CD4-positive, CD25-positive, alpha-beta regulatory T cell (primary cell): ENCODE measurements at regions not wholly inside any gene's neighbourhood (a gene's known extent, or its start where the extent isn't known, plus 50 kb on each side); places are given as distances from the start of the nearest gene placed in this dataset.
"Not testable (repeated sequence)": the region's sequence is repeated elsewhere in the genome, so short reads cannot be mapped to it uniquely, and the experiment has no call there.

Experiments
- ATAC-seq, 2 donors: fragments of 150-1000 bp; cut with Tn5 transposase; one replicate each; pipeline ENCODE4 v1.10.0; 2021; ENCODE audit warnings: low read depth in 2 of 2, moderate number of reproducible peaks in 2 of 2, moderate library complexity in 1 of 2
- DNase-seq, 3 donors: peaks; one replicate each; pipeline versions ENCODE4 v3.0.0 to v3.0.0-alpha.2; 2012 to 2022; ENCODE audit warnings: mixed read lengths in 1 of 3
- H3K27ac ChIP-seq: one replicate; pipeline ENCODE4 v1.7.0; 2013; ENCODE audit warnings: mild to moderate bottlenecking, low read length; ENCODE audit not compliant: insufficient read depth, poor library complexity, severe bottlenecking
- H3K27me3 ChIP-seq: one replicate; pipeline ENCODE4 v1.7.0; 2013; ENCODE audit warnings: low read length; ENCODE audit not compliant: control insufficient read depth, insufficient read depth
- H3K36me3 ChIP-seq: one replicate; pipeline ENCODE4 v1.7.0; 2013; ENCODE audit warnings: mild to moderate bottlenecking, low read length, moderate library complexity; ENCODE audit not compliant: control insufficient read depth, insufficient read depth
- H3K4me1 ChIP-seq: 2 replicates; pipeline ENCODE4 v1.7.0; 2013; ENCODE audit warnings: mild to moderate bottlenecking, low read length; ENCODE audit not compliant: insufficient read depth, control insufficient read depth, poor library complexity, severe bottlenecking
- H3K4me3 ChIP-seq: one replicate; pipeline ENCODE4 v1.7.0; 2013; ENCODE audit warnings: low read depth, mild to moderate bottlenecking, low read length, moderate library complexity
- H3K9me3 ChIP-seq, 2 experiments: 1 replicate in 1 of 2; 2 replicates in 1 of 2; pipeline ENCODE4 v1.7.0; 2013; ENCODE audit warnings: low read length in 2 of 2, mild to moderate bottlenecking in 1 of 2, moderate library complexity in 1 of 2; ENCODE audit not compliant: control insufficient read depth in 2 of 2
- H3K27ac Mint-ChIP-seq, 3 donors: one replicate each; pipeline ENCODE4 v1.8.0; 2020 to 2022; ENCODE audit warnings: mild to moderate bottlenecking in 3 of 3, mixed read lengths in 3 of 3, moderate library complexity in 2 of 3
- H3K27me3 Mint-ChIP-seq: one replicate; pipeline ENCODE4 v1.8.0; 2022; ENCODE audit warnings: mild to moderate bottlenecking, mixed read lengths
- H3K36me3 Mint-ChIP-seq: one replicate; pipeline ENCODE4 v1.8.0; 2020; ENCODE audit warnings: mixed read lengths
- H3K4me1 Mint-ChIP-seq, 4 donors: one replicate each; pipeline ENCODE4 v1.8.0; 2020 to 2022; ENCODE audit warnings: mixed read lengths in 4 of 4, mild to moderate bottlenecking in 1 of 4
- H3K4me3 Mint-ChIP-seq, 4 donors: one replicate each; pipeline ENCODE4 v1.8.0; 2020 to 2022; ENCODE audit warnings: mild to moderate bottlenecking in 4 of 4, mixed read lengths in 4 of 4, moderate library complexity in 3 of 4
- H3K9me3 Mint-ChIP-seq, 7 donors: one replicate each; pipeline ENCODE4 v1.8.0; 2020 to 2022; ENCODE audit warnings: mixed read lengths in 7 of 7, mild to moderate bottlenecking in 3 of 7, moderate library complexity in 2 of 7

DNA sequence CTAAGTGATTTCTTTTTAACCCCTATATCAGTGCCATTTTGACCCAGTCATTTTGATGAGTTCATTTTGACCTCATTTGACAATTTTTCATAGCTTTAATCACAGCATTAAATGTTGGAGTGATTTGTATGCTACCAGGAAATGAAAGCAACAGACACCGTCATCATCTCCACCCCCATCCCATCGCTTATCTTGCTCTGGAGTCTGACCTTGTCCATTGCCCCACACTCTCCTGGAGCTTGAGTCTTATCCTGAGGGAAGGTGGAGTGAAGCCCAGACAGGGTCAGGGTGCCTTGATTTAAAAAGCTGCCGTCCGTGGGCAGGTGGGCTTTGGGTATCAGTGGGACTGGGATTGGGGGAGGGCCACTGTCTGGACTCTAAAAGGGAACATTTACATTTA, 94.7 kb upstream of the JCAD start:
- peaks cover 0 to 9% (median 0%) of the 10 kb centered on the region in 7 donors for H3K9me3 Mint-ChIP-seq
- Histone ChIP-seq H3K4me1 (no peaks in the 10 kb centered on the region), H3K27ac (no peak overlapping the region), H3K27me3 (peaks cover 3% of the 10 kb centered on the region), H3K9me3 (no peaks in the 10 kb centered on the region), H3K36me3 (no peaks in the 10 kb centered on the region), H3K4me3 (no peak overlapping the region)
- ATAC-seq = no peak
- H3K27me3 Mint-ChIP-seq = peaks cover 7% of the 10 kb centered on the region
- H3K4me3 Mint-ChIP-seq = no peak overlapping the region
- no peaks in the 10 kb centered on the region for H3K4me1 Mint-ChIP-seq
- H3K27ac Mint-ChIP-seq = no peak overlapping the region
- no peak for DNase-seq
- H3K36me3 Mint-ChIP-seq = no peaks in the 10 kb centered on the region

DNA sequence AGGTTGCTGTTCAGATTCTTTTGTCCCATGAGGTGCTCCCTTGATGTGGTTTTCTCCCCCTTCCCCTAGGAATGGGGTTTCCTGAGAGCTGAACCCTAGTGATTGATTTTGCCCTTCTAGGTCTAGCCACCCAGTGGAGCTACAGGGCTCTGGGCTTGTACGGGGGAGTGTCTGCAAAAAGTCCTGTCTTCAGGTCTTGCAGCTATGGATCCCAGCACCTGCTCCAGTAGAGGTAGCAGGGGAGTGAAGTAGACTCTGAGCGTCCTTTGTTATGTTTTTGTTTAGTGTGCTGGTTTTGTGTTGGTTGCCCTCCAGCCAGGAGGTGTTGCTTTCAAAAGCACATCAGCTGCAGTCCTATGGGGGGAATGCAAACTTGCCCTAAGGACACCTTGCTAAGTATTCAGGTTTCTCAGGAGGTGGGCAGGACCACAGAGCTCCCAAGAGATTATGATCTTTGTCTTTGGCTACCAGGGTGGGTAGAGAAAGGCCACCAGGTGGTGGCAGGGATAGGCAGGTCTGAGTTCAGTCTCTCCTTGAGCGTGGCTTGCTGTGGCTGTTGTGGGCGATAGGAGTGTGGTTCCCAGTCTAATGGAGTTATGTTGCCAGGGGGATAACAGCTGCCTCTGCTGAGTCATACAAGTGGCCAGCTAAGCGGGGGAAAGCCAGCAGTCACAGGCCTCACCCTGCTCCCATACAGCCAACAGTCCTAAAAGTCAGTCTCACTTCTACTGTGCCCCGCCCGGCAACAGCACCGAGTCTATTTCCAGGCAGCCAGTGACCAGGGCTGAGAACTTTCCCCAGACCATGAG, 92.4 kb upstream of the JCAD start:
- no peaks in the 10 kb centered on the region for H3K36me3 ChIP-seq
- Mint-ChIP-seq H3K27me3 (peaks cover 4% of the 10 kb centered on the region), H3K9me3 (peaks cover 0 to 5% (median 0%) of the 10 kb centered on the region in 7 donors), H3K4me1 (no peaks in the 10 kb centered on the region), H3K27ac (no peak overlapping the region), H3K36me3 (no peaks in the 10 kb centered on the region), H3K4me3 (no peak overlapping the region)
- H3K9me3 ChIP-seq = no peaks in the 10 kb centered on the region
- no peak overlapping the region for H3K27ac ChIP-seq
- no peak for DNase-seq
- no peak for ATAC-seq
- H3K4me1 ChIP-seq = no peaks in the 10 kb centered on the region
- no peaks in the 10 kb centered on the region for H3K27me3 ChIP-seq
- H3K4me3 ChIP-seq = no peak overlapping the region

DNA sequence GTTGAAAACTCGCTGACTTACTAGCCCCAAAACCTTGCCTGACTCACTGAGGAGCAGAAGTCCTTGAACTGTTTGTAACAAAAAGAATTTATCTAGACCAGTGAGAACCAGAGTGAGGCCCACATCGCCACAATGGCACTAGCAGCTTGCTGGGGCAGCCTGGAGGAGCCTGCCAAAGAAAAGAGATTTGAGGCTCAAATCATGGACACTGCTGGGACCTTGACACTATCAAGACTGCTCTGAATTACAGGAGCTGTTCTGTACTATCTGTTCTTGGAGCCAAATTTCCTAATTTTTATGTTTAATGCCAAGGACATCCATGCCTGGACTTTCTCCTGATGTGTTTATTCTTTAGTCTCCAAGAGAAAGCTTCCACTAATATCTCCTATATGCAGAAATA, 82.0 kb upstream of the JCAD start:
- Histone ChIP-seq H3K36me3 (no peaks in the 10 kb centered on the region), H3K4me3 (no peak overlapping the region), H3K4me1 (no peaks in the 10 kb centered on the region), H3K27me3 (no peaks in the 10 kb centered on the region), H3K27ac (no peak overlapping the region), H3K9me3 (no peaks in the 10 kb centered on the region)
- Mint-ChIP-seq H3K36me3 (no peaks in the 10 kb centered on the region), H3K4me1 (no peaks in the 10 kb centered on the region), H3K27me3 (no peaks in the 10 kb centered on the region), H3K9me3 (peaks cover 0 to 7% (median 0%) of the 10 kb centered on the region in 7 donors), H3K27ac (no peak overlapping the region), H3K4me3 (no peak overlapping the region)
- no peak for DNase-seq
- no peak for ATAC-seq

GRCh38 chr10:30134171-30134945, 75.0 kb upstream of the JCAD start:
- no peak overlapping the region for H3K4me3 Mint-ChIP-seq

DNA sequence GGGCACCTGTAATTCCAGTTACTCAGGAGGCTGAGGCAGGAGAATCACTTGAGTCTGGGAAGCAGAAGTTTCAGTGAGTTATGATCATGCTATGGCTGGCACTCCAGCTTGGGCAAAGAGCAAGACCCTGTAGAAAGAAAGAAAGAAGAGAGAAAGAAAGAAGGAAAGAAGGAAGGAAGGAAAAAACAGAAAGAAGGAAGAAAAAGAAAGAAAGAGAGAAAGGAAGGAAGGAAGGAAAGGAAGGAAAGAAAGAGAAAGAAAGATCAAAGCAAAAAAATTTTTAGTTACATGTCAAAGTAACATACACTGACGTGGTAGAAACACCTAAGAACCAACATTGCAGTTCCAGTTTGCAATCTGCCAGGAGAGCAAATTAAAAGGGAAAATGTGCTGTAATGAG, 73.8 kb upstream of the JCAD start:
- H3K4me1 ChIP-seq = no peaks in the 10 kb centered on the region
- H3K9me3 ChIP-seq = no peaks in the 10 kb centered on the region
- no peaks in the 10 kb centered on the region for H3K4me1 Mint-ChIP-seq
- no peak overlapping the region for H3K27ac Mint-ChIP-seq
- DNase-seq (no peak), ATAC-seq (no peak)
- H3K36me3 Mint-ChIP-seq = no peaks in the 10 kb centered on the region
- no peaks in the 10 kb centered on the region for H3K9me3 Mint-ChIP-seq
- no peak overlapping the region for H3K4me3 ChIP-seq
- H3K27me3 Mint-ChIP-seq = peaks cover 4% of the 10 kb centered on the region
- H3K4me3 Mint-ChIP-seq = no peak overlapping the region
- H3K27ac ChIP-seq = no peak overlapping the region
- no peaks in the 10 kb centered on the region for H3K36me3 ChIP-seq
- no peaks in the 10 kb centered on the region for H3K27me3 ChIP-seq

More at GRCh38 chr10:30134171-30134945, 75.0 kb upstream of the JCAD start:
- no peaks in the 10 kb centered on the region for H3K36me3 Mint-ChIP-seq
- H3K4me3 ChIP-seq = no peak overlapping the region
- no peaks in the 10 kb centered on the region for H3K36me3 ChIP-seq
- peak overlapping the region in 1 of 3 donors; percentile 83 for H3K27ac Mint-ChIP-seq
- ATAC-seq (no peak), DNase-seq (no peak)
- no peaks in the 10 kb centered on the region for H3K27me3 Mint-ChIP-seq
- H3K27me3 ChIP-seq = no peaks in the 10 kb centered on the region
- no peaks in the 10 kb centered on the region for H3K4me1 ChIP-seq
- H3K27ac ChIP-seq = no peak overlapping the region
- no peaks in the 10 kb centered on the region for H3K9me3 Mint-ChIP-seq
- no peaks in the 10 kb centered on the region for H3K4me1 Mint-ChIP-seq
- H3K9me3 ChIP-seq = no peaks in the 10 kb centered on the region

GRCh38 chr10:30131369-30131768, 72.0 kb upstream of the JCAD start:
- H3K27me3 Mint-ChIP-seq, H3K9me3 ChIP-seq, H3K27me3 ChIP-seq, H3K4me1 Mint-ChIP-seq, H3K4me3 ChIP-seq, ATAC-seq, DNase-seq, H3K27ac ChIP-seq, H3K4me3 Mint-ChIP-seq, H3K4me1 ChIP-seq, H3K36me3 ChIP-seq, H3K27ac Mint-ChIP-seq, H3K36me3 Mint-ChIP-seq, H3K9me3 Mint-ChIP-seq: not testable (repeated sequence)

DNA sequence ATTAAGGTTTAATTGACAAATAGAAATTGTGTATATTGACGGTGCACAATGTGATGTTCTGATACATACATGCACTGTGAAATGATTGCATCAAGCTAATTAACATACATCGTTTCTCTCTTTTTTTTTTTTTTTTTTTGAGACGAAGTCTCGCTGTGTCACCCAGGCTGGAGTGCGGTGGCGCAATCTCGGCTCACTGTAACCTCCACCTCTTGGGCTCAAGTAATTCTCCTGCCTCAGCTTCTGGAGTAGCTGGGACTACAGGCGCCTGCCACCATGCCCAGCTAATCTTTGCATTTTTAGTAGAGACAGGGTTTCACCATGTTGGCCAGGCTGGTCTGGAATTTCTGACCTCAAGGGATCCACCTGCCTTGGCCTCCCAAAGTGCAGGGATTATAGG, 69.9 kb upstream of the JCAD start:
- H3K4me3 Mint-ChIP-seq, H3K36me3 Mint-ChIP-seq: not testable (repeated sequence)

More for the DNA sequence above, 69.9 kb upstream of the JCAD start:
- not testable (repeated sequence) for DNase-seq, H3K27ac Mint-ChIP-seq, H3K27me3 ChIP-seq, ATAC-seq, H3K9me3 ChIP-seq, H3K4me3 ChIP-seq, H3K9me3 Mint-ChIP-seq, H3K27me3 Mint-ChIP-seq, H3K27ac ChIP-seq, H3K36me3 ChIP-seq, H3K4me1 Mint-ChIP-seq, H3K4me1 ChIP-seq
